GM19043 (cell line): ENCODE measurements at regions not wholly inside any gene's neighbourhood (a gene's known extent, or its start where the extent isn't known, plus 50 kb on each side); places are given as distances from the start of the nearest gene placed in this dataset.

Experiments
- ATAC-seq: cut with Tn5 transposase; IDR thresholded peaks from one replicate; pipeline ENCODE4 v1.9.1; 2021; ENCODE audit warnings: low read depth; ENCODE audit not compliant: unreplicated experiment

DNA sequence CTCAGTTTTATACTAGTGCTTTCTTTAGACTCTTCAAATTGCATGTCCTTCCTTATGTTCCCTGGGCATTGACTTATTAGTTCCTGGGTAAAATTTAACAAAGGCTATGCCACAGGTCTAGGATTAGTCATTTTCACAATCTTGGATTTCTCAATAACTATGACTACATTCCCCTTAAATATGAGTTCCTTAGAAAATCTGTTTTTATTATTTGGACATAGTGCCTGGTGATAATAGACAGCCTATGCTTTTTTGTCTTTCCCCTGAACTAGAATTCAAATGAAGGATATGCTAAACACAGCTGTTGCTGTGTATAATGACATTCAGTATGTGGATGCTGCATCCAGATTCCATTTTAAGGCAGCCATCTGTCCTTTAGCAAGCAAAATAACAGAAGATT lies 1252.8 kb upstream of the GJE1 start:
- no peak for ATAC-seq

DNA sequence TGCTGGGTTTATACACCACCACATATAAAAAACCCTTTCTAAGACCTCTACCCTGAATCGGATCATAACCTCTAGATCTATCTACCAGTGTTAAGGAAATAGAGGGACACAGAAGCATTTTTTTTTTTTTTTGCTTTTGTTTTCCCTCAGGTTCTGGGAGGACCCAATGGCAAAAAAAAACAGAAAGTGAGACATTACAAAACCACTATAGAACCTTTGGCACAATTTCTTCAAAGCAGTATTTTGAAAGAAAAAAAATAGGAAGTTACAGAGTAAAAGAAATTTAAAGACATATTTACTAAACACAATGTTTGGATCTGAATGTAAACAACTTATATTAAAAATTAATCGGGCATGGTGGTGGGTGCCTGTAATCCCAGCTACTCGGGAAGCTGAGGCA lies 1258.7 kb upstream of the GJE1 start:
- ATAC-seq = no peak

DNA sequence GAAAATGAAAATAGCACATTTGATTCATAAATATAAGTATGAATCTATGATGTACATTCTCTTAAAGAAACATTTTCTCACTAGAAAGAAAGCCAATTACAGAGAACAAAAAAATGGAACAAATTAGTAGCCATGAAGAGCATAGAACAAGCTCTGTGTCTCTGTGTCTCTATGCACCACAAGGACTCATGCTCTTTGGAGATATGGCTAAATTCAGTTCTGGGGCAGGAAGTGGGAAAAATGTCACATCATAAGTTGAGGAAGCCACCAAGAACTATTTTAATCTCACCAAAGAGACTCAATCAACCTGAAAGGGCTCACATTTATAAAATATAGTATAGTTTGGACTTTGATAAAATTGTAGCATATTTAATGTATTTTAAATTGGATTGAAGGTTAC lies 1259.8 kb upstream of the GJE1 start:
- ATAC-seq = no peak

DNA sequence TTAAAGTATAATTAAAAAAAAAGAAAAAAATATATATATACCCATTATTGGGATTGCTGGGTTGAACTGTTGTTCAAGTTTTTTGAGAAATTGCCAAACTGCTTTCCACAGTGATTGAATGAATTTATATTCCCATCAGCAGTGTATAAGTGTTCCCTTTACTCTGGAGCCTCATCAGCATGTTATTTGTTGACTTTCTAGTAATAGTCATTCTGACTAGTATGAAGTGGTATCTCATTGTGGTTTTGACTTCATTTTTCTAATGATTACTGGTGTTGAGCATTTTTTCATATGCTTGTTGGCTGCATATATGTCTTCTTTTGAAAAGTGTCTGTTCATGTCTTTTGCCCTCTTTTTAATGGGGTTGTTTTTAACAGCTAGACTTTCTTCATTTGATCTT lies 1260.8 kb upstream of the GJE1 start:
- no peak for ATAC-seq

DNA sequence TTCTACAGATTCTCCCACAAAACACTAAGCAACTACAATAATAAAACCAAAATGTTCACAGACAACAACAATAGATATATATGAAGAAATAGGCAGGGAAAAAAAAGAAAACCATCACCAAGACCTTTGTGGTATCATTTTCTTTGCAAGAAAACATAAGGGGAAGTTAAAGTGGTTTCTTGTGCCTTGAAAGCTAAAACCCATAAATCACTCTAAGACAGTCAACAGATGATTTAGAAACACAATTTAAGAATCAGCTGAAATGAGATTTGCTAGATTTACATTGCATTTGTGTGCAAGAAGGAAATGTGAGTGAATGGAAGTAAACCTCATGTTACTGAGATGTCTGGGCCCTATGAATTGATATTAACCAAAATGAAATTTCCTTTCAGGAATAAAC lies 1265.4 kb upstream of the GJE1 start:
- ATAC-seq = no peak

DNA sequence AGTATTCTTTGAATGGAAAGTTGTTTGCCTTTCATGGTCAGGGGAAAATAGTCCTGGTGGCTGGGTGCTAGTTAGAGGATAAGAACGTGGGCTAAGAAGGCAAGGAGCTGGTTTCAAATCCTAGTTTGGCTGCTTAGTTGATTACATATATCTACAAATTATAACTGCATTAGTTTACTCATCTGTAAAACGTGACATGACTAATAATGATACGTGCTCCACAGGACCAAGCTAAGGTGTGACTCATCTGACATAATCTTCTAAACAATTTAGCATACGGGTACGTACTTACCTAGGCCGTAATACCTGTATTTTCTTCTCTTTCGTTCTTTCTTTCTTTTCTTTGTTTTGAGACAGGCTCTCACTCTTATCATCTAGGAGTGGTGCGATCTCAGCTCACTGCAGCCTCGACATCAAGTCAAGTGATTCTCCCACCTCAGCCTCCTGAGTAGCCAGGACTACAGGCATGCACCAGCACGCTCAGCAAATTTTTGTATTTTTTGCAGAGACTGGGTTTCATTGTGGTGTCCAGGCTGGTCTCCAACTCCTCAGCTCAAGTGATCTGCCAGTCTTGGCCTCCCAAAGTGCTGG lies 1274.2 kb upstream of the GJE1 start:
- ATAC-seq = no peak

DNA sequence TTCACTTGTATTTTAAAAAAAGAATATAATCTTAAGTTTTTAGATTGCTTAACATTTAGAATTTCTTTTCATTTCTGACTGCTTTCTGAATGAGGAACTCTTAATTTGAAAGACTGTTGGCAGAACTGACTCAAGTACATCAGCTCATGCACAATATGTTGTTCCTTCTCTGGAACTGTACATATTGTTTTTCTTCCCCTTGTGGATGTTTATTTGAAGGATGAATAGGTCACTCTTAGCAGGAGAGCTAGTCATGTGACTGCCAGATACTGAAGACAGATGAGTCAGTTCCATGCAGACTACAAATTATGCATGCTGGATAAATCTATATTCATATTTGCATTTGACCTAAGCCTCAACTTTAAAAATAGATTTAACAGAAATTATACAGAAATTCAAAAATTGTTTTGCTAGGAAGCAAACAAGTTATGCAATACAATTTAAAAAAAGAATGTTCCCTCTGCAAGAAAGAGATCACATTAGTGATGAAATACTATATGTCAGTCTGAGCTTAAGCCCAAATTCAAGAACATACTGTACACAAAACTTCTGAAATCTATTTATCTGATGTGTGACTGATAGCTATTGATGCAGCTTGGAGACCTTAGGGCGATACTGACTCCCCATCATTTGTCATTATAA lies 1274.9 kb upstream of the GJE1 start:
- no peak for ATAC-seq

DNA sequence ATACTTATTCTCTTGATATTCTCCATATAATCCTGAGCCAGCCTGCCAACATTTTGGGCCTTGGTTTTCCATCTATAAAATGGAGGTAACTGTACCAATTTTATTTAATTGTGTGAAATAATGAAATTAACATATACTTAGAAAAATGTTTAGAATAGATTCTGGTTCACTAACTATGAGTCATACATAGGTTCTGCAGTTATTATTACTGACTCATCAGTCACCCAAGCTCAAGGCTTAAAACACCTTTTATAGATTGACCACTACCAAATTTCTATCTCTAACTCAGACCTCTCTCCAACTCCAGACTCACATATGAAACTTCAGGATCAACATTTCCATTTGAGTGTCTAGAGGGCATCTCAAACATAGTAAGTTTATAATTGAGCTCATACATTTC lies 1277.2 kb upstream of the GJE1 start:
- no peak for ATAC-seq

DNA sequence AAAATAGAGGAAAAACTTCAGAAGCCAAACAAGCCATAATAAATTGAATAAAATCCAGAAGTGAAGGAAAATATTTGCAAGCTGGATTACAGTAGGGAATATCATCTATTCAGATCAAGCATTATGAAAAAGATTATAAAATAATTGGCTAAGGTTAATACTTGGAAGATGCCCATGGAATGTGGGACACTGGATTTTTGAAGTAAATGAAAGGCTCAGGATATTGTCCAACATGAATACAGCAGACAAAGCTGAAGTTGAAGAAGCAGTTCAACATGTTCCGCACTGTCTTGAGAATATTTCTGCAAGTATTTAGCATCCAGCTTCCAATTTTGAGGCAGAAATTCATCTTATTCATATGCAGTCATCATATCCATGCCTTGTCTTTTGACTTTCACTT lies 1278.4 kb upstream of the GJE1 start:
- no peak for ATAC-seq

DNA sequence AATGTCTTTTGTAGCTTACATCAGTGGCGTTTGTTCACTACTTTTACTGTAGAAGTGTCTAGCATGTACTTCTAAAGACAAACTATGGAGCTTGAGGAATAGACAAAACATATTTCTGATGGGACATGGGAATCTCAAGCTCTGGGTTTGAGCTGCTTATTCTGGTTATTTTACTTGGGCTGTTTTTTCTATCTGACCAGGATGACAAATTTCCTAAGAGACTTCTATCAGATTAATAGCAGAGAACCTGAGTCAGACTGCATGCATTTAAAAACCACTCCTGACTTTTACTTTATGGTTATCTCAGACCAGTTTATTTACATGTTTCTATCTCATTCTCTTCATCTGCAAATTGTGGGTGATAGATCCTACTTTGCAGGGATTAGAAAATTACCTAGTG lies 1282.3 kb upstream of the GJE1 start:
- ATAC-seq = no peak

DNA sequence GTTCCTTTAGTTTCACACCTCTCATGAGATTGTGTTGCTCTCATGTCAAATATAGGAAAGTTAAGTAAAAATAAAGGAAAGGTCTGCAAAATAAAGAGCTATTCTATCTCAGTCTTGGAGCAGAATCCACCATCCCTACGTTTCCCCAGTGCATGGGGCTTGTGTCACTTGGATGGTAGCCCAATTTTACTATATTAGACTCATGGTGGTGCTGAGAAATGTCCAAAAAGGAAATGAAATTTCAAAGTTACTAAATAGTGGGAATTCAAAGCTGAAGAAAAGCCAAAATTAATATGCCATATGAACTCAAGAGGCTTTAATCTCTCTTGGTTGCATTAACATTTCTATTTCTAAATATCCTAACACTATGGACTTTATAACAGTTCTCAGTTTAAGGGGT lies 1283.3 kb upstream of the GJE1 start:
- no peak for ATAC-seq

DNA sequence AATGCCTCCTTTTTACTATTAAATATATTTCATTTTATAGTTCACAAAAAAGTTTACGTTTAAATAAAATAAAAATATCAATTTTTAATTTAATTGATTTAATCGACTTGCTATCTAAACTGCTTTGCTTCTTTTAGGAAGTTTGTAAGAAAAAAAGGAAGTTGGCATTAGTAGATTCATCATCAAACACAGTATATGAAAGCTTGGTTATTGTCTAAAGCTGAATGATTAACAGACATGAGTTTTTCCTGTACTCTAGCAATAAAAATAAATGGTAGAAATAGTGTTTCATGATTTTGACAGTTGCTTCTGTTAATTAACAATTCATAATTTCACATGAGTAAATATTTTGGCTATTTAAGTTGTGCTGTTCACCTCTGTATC lies 1285.5 kb upstream of the GJE1 start:
- no peak for ATAC-seq

DNA sequence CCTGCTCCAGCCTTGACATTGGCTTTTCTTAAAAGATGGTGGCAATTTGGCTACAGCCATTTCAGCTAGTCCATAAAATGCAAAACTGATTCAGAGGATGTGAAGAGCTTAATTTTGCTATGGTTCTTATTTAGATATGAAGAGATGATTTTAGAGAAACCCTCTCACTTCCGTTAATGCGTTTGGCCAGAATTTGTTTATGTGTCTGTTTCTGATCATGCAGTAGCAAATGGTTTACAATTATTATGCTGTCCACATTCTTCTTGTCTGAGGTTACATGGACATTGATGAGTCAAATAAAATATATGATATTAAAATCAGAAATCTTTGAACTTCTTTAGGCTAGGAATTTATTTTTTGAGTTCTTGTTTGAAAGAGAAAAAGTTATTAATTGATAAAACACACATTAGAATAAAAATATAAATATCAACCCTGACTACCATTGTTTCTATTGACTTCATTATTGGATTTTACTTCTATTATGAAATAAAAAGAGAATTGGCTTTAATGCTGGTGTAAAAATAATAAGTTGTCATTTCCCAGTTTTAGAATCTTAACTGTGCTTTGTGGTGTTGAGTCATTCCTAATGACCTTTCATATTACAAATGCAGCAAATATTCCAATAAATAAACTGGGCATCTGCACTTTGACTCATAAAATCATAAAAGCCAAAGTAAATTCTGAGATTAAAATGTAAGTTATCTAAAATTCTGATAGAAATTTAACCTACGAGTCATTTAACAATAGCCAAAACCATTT lies 1286.0 kb upstream of the GJE1 start:
- ATAC-seq = no peak

DNA sequence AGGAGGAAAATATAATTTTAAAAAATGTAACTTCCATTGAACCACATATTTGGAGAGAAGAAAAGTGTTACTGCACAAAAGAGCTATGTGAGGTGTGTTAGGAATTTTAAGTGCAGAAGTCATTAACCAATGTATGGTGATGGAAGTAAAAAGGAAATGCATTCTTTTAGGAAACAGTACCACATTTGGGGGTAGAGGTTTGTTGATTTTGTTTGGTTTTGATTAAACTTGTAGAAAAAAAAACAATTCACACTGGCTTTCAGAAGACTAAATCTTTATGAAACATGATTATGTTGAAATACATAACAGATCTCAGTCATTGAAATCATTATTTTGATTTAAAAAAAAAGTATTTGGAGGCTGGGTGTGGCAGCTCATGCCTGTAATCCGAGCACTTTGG lies 1287.0 kb upstream of the GJE1 start:
- ATAC-seq = no peak

DNA sequence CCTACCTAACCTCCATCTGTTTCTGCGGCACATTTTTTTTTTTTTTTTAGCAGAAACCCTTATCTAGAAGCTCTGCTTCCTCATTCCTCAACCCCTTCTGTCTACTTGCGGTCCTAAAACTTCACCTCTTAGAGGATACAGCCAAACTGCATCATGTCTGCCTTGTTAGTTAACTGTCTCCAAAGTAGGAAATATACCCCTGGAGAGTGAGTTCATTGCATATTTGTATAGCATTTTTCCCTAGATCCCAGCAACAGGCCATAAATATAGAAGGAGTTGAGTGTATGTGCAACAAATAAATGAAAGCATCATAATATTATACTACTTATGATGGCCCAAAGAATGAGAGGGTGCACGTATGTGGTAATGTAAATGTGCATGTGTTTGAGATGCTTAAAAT lies 1288.6 kb upstream of the GJE1 start:
- no peak for ATAC-seq

DNA sequence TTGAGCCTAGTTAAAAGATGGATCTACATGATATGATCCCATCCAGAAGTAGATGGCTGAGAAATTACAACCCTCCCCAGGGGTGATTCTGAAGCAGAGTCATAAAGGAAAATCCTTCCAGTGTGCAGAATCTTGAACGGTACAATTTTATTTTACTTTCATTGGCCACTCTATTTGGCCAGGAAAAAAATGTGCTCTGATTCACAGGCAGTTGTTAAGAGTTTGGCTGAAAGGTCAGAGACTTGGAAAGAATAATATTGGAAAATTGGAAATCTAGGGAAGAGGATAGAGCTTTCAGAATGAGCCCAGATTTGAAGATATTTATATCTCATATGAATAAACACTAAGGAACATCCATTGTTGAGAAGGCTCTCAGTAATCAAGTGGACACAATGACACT lies 1299.3 kb upstream of the GJE1 start:
- no peak for ATAC-seq

DNA sequence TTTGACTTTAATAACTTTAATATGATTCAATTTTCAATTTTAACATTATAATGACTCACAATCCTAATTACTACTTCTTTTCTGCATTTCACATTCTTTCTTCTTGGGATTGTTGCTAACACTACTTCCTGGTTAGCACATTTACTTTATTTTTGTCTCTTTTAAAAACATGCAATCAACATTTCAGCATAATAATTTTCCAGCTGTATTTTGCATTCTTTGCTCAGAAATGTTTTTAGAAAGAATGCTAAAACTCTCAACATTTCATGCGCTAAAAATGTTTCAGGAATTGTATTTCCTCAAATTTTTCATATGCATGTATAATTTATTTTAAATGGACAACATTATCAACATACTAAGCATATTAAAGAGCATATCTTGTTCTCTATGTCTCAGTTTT lies 1302.1 kb upstream of the GJE1 start:
- no peak for ATAC-seq

DNA sequence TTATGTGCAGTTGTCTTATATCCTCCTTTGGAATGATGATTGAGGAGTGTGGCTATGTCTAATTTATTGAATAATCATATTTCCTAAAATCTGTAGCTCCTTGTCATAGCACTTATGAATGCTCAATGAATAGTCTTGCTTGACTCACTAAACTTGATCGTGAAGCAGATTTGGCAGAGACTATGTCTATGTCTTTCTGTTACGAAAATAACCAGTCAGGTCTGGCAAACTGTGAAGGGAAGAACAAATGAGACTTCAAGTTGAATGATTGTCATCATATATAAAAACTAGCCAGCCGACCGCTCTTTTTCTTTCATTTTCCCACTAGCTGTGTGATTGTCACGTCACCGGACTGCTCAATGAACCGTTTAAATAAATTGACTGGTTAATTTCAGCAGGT lies 1303.9 kb upstream of the GJE1 start:
- ATAC-seq = no peak

DNA sequence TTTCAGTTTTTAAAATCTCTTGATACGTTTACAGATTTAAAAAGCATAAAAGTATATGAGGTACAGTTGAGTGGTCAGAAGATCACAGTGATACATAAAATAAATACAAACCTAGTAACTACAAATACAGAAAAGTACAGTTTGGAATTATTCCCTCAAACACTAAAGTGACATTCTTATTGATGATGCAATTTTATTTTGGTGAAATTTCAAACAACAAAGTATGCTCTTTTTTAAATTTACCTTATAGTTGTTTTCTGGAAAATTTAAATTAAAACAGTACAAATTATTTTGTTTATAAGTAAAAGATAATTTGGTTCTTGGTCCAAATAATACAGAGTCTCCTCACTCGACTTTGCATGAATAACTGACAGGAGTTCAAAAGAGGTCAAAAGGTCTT lies 1305.1 kb upstream of the GJE1 start:
- no peak for ATAC-seq

DNA sequence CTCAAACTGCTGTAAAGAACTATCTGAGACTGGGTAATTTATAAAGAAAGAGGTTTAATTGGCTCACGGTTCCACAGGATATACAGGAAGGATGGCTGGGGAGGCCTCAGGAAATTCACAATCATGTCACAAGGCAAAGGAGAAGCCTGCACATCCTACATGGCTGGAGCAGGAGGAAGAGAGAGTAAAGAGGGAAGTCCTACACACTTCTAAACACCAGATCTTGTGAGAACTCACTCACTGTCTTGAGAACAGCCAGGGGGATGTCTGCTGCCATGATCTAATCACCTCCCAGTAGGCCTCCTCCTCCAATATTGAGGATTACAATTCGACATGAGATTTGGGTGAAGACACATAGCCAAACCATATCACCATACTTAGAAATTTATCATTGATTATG lies 1307.0 kb upstream of the GJE1 start:
- no peak for ATAC-seq

DNA sequence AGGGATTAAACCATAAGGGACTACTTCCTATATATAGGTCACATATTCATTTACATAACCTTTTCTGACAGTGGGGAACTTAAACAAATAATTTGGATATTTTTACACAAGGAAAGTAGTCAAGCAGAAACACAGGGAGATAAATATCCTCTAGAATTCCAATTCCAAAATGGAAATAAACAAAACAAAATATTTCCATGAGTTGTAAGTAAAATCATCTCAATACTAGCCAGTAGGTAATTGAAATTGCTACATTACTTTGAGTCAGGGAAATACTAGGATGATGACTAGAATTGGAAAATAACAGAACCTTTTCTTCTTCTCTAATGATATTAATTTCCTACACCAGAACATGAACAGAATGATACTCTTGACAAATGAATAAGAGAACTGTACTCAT lies 1308.1 kb upstream of the GJE1 start:
- ATAC-seq = no peak

DNA sequence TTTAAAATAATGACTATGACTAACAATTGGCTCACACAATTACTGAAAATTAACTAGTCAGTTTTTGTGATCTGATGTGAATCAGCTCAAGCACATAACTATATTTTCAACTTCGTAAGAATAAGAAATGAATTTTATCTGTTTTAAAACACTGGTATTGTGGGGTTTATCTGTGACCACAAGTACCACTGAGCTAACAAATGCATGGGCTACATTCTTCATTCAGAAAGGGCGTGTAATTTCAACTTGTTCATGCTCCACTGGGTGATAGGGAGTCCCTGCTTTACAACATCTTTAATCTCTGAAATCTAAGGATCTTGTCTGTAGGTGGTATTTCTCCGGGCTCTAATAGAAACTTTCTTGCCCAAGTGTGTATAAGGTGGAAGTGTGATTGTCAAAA lies 1311.5 kb upstream of the GJE1 start:
- no peak for ATAC-seq
